OCI-LY7 (cell line): ENCODE measurements at regions not wholly inside any gene's neighbourhood (a gene's known extent, or its start where the extent isn't known, plus 50 kb on each side); places are given as distances from the start of the nearest gene placed in this dataset.

Source experiments
- BruUV-seq: library from RNA; stranded (reverse); fragments of 400-500 nt; replicated peaks from 2 replicates; lab custom pipeline; 2021; lab: Mats Ljungman, UMichigan
- CTCF ChIA-PET: fragments of 300-600 bp; sonication (Branson Sonifier 250); formaldehyde crosslinking; loops from one replicate; lab custom pipeline; 2022; ENCODE audit warnings: antibody characterized with exemption; ENCODE audit not compliant: unreplicated experiment; lab: Charles Lee
- POLR2A ChIA-PET: fragments of 300-600 bp; sonication (Branson Sonifier 250); formaldehyde crosslinking; loops from one replicate; lab custom pipeline; 2022; ENCODE audit warnings: antibody characterized with exemption; lab: Charles Lee
- DNase-seq: peaks from one replicate; pipeline ENCODE4 v3.0.0-alpha.2; 2015; ENCODE audit warnings: low spot score
- H2AFZ ChIP-seq: fragments of 200-600 bp; sonication (generic), shearing (Covaris generic); 2 replicates; pipeline ENCODE4 v1.6.1; 2014; ENCODE audit warnings: mild to moderate bottlenecking, antibody characterized with exemption, low read length, moderate library complexity
- H3K27ac ChIP-seq: fragments of 200-600 bp; sonication (generic); 2 replicates; pipeline ENCODE4 v1.5.1; 2014; ENCODE audit warnings: mixed run types, low read depth, mild to moderate bottlenecking, moderate library complexity, low read length, inconsistent platforms; ENCODE audit not compliant: poor library complexity, severe bottlenecking
- H3K36me3 ChIP-seq: fragments of 200-600 bp; sonication (generic); 2 replicates; pipeline ENCODE4 v1.6.1; 2014; ENCODE audit warnings: mild to moderate bottlenecking, antibody characterized with exemption, low read length, moderate library complexity, mixed read lengths; ENCODE audit not compliant: insufficient read depth
- H3K4me1 ChIP-seq: fragments of 200-600 bp; sonication (generic); 2 replicates; pipeline ENCODE4 v1.5.1; 2014; ENCODE audit warnings: mild to moderate bottlenecking, low read length; ENCODE audit not compliant: insufficient read depth, poor library complexity, severe bottlenecking
- H3K4me2 ChIP-seq: fragments of 200-600 bp; sonication (generic); 2 replicates; pipeline ENCODE4 v1.6.1; 2014; ENCODE audit warnings: mild to moderate bottlenecking, low read length
- H3K4me3 ChIP-seq: fragments of 200-600 bp; sonication (generic); 2 replicates; pipeline ENCODE4 v1.5.1; 2014; ENCODE audit warnings: mild to moderate bottlenecking, low read depth, low read length; ENCODE audit not compliant: poor library complexity, severe bottlenecking
- H3K79me2 ChIP-seq: fragments of 200-600 bp; sonication (generic); 2 replicates; pipeline ENCODE4 v1.6.1; 2016; ENCODE audit warnings: low read depth, mild to moderate bottlenecking, low read length, moderate library complexity, mixed read lengths; ENCODE audit not compliant: insufficient read depth
- H3K9me2 ChIP-seq: fragments of 200-600 bp; sonication (generic); 2 replicates; pipeline ENCODE4 v1.6.1; 2016; ENCODE audit warnings: mild to moderate bottlenecking, low read length, mixed read lengths; ENCODE audit not compliant: insufficient read depth
- H3K9me3 ChIP-seq: fragments of 200-600 bp; sonication (generic); 2 replicates; pipeline ENCODE4 v1.6.1; 2014; ENCODE audit warnings: mild to moderate bottlenecking, mixed run types, low read length, mixed read lengths
- H4K20me1 ChIP-seq: fragments of 200-600 bp; sonication (generic); 2 replicates; pipeline ENCODE4 v1.6.1; 2014; ENCODE audit warnings: mild to moderate bottlenecking, antibody characterized with exemption, low read length, moderate library complexity, mixed read lengths; ENCODE audit not compliant: insufficient read depth
- EZH2phosphoT487 ChIP-seq: fragments of 200-600 bp; sonication (generic); IDR thresholded peaks from 2 replicates; pipeline ENCODE4 v1.6.1; 2018; ENCODE audit warnings: low read depth, borderline replicate concordance, mild to moderate bottlenecking, mixed run types, antibody characterized with exemption, low read length, moderate library complexity, mixed read lengths
- intact Hi-C: fragments of 100-400 bp; cut with micrococcal nuclease; formaldehyde crosslinking; loops from one replicate; pipeline ENCODE4 v1.10.0; 2022; ENCODE audit not compliant: unreplicated experiment
- TF ChIP-seq, protein P1 (sequence below): fragments of 200-600 bp; sonication (generic); conservative IDR thresholded peaks from 2 replicates; pipeline ENCODE4 v1.5.1; 2014; ENCODE audit warnings: mild to moderate bottlenecking, antibody characterized with exemption, low read length, moderate library complexity, mixed read lengths

DNA sequence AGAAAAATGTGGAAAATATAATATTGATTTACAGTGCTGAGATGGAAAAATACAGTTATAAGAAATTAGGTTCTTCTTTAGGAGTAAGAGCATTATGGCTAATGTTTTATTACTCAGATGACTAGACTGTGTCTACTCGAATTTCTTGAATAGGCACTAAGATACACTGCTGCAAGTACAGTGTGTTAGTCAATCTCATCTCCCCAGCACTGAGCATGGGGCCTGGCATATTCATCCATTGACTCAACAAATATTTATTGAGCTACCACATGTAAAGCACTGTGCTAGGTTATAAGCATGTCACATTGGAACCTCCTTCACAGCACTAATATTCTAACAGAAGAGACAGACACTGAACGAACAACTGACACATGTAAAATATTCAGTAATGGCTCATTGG lies 242.5 kb upstream of the GPC6 start:
- no TSS peak for BruUV-seq
- no peaks in the 10 kb centered on the region for H4K20me1 ChIP-seq
- no peak overlapping the region for H3K4me2 ChIP-seq
- no peaks in the 10 kb centered on the region for H3K9me2 ChIP-seq
- CTCF ChIA-PET, result no interaction called here
- no peak overlapping the region for H2AFZ ChIP-seq
- no peak overlapping the region for H3K27ac ChIP-seq
- intact Hi-C loops, result no loop called here
- no peaks in the 10 kb centered on the region for H3K9me3 ChIP-seq
- TF ChIP-seq, protein P1, sequence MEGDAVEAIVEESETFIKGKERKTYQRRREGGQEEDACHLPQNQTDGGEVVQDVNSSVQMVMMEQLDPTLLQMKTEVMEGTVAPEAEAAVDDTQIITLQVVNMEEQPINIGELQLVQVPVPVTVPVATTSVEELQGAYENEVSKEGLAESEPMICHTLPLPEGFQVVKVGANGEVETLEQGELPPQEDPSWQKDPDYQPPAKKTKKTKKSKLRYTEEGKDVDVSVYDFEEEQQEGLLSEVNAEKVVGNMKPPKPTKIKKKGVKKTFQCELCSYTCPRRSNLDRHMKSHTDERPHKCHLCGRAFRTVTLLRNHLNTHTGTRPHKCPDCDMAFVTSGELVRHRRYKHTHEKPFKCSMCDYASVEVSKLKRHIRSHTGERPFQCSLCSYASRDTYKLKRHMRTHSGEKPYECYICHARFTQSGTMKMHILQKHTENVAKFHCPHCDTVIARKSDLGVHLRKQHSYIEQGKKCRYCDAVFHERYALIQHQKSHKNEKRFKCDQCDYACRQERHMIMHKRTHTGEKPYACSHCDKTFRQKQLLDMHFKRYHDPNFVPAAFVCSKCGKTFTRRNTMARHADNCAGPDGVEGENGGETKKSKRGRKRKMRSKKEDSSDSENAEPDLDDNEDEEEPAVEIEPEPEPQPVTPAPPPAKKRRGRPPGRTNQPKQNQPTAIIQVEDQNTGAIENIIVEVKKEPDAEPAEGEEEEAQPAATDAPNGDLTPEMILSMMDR, result no peak
- no peak for TF ChIP-seq EZH2phosphoT487
- no peaks in the 10 kb centered on the region for H3K36me3 ChIP-seq
- no peaks in the 10 kb centered on the region for H3K79me2 ChIP-seq
- POLR2A ChIA-PET, result interaction anchor here (0.6 kb wide), 1 partner anchor 24 kb away, joined by 6 read pairs; no protein-coding TSS in a partner anchor
- no peaks in the 10 kb centered on the region for H3K4me1 ChIP-seq
- no peak overlapping the region for H3K4me3 ChIP-seq
- no peak for DNase-seq

DNA sequence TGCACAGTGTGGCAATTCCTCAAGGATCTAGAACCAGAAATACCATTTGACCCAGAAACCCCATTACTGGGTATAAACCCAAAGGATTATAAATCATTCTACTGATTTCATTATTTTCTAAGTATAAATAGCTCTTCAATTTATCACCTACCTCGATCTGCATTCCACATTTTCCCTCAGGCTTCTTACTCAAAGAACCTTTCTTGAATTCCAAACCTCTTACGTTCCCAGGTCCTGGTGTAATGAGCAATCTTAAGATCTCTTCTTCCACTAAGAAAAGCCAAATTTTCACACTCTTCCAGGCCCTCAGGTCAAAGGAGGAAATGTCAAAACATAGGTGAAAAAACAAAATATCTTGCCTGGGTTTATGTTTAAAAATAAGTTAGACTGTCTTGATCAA lies 237.3 kb upstream of the GPC6 start:
- no peak for DNase-seq
- intact Hi-C loops, result no loop called here
- POLR2A ChIA-PET, result no interaction called here
- TF ChIP-seq EZH2phosphoT487, result no peak
- TF ChIP-seq, protein P1, result no peak
- Histone ChIP-seq H3K4me1 (no peaks in the 10 kb centered on the region), H3K79me2 (no peaks in the 10 kb centered on the region), H3K36me3 (no peaks in the 10 kb centered on the region), H3K4me3 (no peak overlapping the region), H3K9me2 (no peaks in the 10 kb centered on the region), H3K9me3 (no peaks in the 10 kb centered on the region), H3K27ac (no peak overlapping the region), H3K4me2 (no peak overlapping the region), H4K20me1 (no peaks in the 10 kb centered on the region), H2AFZ (no peak overlapping the region)
- CTCF ChIA-PET, result no interaction called here
- BruUV-seq, result no TSS peak

DNA sequence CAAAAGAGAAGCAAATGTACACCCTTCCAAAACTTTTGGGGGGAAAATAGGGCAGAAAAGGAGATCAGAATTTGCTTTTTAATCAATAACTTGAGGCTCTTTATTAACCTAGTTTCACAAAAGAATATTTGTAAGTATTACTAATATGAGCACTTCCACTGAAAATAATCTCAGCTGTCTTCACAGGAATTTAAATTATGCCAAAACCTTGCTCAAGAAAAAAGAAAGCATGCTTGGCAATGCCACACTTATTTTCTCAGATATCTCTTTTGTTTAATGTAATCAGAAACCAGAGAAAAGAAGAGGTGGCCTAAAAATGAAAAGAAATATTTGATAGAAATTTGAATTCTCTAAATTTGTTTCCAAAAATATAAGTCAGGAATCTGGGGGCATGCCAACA lies 234.9 kb upstream of the GPC6 start:
- no TSS peak for BruUV-seq

More for the DNA sequence above, 234.9 kb upstream of the GPC6 start:
- ChIA-PET POLR2A (no interaction called here), CTCF (no interaction called here)
- TF ChIP-seq, protein P1, result no peak
- TF ChIP-seq EZH2phosphoT487, result no peak
- Histone ChIP-seq H3K4me3 (no peak overlapping the region), H3K9me2 (no peaks in the 10 kb centered on the region), H3K79me2 (no peaks in the 10 kb centered on the region), H3K9me3 (no peaks in the 10 kb centered on the region), H4K20me1 (no peaks in the 10 kb centered on the region), H3K4me2 (no peak overlapping the region), H3K4me1 (no peaks in the 10 kb centered on the region), H2AFZ (no peak overlapping the region), H3K36me3 (no peaks in the 10 kb centered on the region), H3K27ac (no peak overlapping the region)
- intact Hi-C loops, result no loop called here
- DNase-seq, result no peak
